GM21390 (cell line): ENCODE measurements at regions not wholly inside any gene's neighbourhood (a gene's known extent, or its start where the extent isn't known, plus 50 kb on each side); places are given as distances from the start of the nearest gene placed in this dataset.

Experiments used
- ATAC-seq: cut with Tn5 transposase; IDR thresholded peaks from one replicate; pipeline ENCODE4 v1.9.1; 2021; ENCODE audit not compliant: unreplicated experiment

DNA sequence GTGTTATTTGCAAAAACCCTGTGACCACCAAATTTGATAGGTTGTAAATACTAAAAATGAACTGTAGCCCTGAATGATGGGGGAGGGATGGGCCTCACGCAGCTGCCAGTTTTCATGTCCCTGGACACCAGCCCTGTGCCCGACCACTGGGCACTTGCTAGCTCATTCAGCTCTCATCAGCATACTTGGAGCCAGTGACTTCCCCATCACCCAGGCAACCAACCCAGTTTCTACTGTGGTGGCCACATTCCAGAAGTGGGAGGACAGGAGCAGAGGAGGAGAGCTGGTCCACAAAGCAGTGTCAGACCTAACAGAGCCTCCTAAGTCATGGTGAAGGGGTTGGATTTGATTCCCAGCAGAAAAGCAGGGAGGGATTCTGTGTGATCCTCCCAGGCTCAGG lies 128.2 kb downstream of the CPEB2 start:
- ATAC-seq: no peak

DNA sequence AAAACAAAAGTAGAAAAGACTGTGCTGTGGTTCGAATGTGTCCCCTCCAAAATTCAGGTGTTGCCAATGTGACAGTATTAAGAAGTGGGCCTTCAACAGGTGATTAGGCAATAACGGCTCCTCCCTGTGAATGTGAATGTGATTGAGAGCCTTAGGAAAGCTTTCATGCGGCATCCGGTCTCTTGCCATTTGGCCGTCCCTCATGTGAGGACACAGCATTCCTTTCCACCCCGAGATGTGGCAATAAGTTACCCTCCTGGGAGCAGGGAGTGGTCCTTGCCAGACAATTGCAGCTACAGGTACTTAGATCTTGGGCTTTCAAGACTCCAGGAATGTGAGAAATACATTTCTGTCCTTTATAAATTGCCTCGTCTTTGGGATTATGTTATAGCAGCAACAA lies 129.3 kb downstream of the CPEB2 start:
- no peak for ATAC-seq

DNA sequence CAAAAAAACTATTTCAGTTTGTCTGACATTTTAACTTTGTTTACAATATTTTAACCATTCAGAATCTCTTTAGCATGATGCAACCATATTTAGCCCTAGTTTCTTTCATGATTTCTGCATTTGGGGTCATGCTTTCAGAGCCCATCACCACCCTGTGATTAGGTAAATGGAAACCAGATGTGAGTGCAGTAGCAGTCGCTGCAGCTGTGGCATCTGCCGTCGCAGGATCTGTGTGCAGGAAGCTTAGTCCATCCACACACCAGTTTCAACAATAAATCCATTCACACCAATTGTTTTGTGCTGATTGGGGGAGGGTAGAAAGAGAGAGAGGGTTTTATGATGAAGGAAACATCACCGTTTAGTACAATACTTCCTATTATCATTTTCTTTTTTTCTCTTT lies 130.5 kb downstream of the CPEB2 start:
- no peak for ATAC-seq

DNA sequence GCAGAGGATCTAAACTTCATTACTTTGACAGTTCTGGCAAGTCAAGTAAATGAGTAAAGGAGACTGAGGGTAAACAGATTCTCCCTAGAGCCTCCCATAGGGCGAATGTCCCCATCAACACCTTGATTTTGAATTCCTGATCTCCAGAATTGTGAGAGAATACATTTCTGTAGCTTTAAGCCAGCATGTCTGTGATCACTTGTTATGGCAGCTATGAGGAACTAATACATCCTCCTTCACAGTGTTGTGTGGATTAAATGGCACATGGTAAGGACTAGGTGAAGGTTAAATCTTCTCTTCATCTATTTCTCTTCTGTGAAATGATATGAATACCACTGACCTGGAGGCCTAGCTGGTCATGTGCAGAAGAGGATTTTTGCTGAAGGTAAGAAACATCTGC lies 137.3 kb downstream of the CPEB2 start:
- no peak for ATAC-seq

DNA sequence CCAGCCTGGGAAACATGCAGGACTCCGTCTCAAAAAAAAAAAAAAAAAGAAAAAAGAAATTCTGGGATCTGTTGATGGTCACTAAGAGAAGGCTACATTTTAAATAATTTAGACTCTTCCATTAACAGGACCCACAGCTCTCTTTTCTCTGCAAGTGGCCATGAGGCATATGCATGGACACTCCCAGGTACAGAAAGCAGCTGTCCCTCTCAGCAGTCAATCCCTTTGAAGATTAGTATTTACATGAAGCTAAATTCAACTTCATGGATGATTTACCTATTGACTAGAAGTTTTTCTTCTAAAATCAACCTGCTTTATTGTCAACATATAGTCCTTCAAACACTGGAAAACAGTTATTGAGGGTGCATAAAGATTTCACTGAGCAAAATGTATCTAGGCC lies 139.9 kb downstream of the CPEB2 start:
- no peak for ATAC-seq

DNA sequence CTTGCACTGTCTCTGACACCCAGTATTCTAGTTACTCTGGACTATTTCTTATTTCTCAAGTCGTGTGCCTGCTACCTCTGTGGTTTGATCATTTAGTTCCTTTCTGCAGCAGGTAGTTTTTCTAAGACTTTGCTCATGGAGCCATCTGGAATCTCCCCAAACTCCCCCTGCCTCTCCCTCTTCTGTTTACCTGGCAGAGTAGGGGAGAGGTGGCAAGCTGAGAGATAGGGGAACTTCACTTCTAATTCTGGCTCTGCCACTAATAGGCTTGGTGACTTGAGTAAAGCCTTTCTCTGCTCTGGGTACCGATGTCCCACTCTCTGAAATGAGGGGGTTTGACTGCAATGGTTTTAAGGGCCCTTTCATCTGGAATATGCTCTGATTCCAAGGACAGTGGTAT lies 141.3 kb downstream of the CPEB2 start:
- ATAC-seq: no peak

DNA sequence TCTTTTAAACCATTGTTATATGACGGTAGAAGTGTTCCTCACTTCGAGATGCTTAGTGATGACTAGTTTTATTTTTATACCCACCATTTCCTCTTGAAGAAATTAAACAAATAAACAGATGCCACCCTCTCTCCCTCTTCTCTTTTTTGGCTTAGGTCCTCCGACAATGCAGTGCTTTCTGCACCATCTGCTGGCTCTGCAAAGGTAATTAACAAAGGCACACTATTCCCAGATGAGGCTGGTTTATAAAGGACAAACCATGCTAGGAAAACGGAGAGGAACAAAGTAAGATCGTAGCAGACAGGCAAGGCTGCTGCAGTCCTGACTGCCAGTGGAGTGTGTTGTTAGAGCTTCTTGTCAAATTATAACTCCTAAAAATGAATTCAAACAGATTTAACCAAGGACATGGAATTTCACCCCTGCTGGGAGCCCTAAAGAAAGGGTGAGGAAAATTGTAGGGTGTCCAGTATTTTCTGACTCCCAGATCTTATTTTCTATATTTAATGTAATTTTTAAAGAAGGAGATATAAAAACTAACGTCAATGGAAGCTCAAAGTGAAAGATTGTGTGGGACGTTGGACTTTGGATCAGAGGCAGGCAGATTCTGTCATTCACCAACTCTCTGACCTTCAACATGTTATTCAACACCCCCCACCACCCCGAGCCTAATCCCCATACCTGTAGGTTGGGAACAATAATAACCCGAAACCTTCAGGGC lies 142.1 kb downstream of the CPEB2 start:
- ATAC-seq: no peak

DNA sequence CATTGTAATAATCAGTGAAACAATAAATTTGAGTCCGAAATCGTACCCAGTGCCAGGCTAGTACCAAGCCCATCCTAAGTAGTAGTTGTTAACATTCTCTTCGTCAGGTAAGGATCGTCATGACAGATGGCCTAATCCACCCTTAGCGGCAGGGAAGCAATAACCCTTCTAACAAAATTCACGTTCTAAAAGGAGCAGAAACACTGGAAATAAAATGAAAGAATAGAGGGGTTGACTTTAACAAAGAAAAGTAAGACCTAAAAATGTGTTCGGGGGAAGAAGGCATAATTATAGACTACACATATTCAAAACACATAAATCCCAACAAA lies 142.7 kb downstream of the CPEB2 start:
- ATAC-seq: no peak

DNA sequence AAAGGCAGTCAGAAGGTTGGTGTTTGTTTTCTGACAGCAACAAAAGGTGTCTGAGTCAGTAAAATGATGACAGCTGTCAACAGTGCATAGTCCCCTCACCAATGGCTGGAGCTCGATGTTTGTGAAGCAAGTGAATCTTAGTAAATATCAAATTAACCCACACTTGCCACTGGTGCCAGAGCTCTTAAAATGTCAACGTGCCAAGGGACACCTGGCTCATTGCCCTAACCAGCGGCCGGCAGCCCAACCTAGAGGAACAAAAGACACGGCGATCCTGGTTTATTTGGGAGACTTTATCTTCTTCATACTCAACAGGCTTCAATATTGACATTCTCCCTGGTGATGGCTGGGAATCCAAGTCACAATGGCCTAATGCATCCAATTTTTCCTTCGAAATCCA lies 143.4 kb downstream of the CPEB2 start:
- ATAC-seq: no peak

DNA sequence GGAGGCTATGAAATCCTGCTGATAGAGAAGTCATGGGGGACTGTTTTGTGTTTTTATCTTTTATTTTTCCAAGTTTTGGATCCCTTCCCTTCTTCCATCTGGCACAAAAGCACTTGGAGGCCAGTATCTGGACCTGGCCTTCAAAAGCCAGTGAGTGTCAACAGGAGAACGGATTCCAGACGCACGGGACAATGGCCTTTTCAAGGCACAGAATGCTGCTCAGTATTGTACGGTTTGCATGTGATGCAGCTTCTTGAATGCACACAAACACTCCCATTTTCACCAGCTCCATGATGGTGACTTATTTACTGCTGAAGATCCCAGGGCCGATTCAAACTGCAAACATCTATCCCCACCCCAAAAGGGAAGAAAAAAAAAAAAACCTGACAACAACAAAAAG lies 145.4 kb downstream of the CPEB2 start:
- no peak for ATAC-seq

DNA sequence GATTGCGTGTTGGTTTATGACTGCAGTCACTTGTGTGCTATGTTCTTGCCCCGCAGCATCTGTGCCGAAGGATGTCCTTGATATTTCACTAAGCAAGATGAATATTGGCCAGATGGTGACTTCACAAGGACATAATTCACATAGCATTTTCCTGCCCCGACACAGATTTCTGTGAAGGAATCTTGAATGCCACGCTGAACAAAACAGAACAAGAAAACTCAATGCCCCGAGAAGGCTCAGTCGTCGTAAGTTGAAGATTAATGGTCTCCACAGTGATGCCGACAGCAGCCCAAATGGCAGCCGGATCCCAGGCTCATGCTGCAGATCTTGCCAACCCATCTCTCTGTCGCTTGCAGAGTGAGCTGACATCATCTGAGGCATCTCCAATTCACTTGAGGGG lies 145.9 kb downstream of the CPEB2 start:
- no peak for ATAC-seq

DNA sequence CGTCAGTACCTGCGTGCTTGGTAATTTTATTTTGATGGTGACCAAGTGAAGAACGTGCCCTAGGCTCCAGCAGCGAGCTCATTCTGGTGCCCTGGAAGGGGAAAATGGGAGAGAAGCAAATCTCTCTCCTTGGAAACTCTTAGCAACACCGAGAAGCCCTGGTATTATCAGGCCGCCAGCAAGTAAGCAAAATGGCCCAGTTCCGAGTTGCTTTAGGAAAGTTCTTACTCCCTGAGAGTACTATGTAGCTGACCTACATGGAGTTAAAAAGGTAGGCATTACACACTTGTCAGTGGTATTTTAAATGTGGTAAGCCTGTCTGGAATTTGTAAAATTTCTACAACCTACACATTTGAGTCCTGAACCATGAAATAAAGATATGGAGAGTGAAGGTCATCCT lies 146.4 kb downstream of the CPEB2 start:
- no peak for ATAC-seq

DNA sequence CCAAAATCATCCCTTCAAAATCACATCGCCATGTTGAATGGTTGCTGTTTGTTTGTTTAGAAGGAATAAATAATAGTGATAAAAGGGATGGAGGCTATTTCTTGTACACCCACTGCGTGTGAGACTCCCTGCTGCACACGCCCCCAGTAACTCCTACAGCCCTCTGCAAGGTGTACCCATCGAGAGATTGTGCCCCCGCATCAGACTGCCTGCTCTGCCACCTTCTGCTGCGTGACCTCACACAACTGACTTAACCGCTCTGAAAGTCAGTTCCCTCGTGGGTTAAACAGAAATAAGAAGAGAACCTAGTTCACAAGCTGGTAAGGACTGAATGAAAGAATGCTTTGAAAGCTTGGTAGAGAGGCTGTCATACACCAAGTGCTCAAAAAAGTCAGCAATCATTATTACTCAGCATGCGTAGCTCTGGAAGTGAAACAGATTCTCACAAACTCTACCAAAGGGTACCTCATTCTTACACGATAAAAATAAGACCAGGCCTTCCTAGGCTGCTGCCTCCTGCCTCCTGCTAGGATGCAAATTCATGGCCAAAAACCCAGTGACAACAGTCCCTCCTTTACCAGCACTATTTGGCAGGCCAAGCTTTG lies 147.1 kb downstream of the CPEB2 start:
- ATAC-seq: peak; percentile 73

DNA sequence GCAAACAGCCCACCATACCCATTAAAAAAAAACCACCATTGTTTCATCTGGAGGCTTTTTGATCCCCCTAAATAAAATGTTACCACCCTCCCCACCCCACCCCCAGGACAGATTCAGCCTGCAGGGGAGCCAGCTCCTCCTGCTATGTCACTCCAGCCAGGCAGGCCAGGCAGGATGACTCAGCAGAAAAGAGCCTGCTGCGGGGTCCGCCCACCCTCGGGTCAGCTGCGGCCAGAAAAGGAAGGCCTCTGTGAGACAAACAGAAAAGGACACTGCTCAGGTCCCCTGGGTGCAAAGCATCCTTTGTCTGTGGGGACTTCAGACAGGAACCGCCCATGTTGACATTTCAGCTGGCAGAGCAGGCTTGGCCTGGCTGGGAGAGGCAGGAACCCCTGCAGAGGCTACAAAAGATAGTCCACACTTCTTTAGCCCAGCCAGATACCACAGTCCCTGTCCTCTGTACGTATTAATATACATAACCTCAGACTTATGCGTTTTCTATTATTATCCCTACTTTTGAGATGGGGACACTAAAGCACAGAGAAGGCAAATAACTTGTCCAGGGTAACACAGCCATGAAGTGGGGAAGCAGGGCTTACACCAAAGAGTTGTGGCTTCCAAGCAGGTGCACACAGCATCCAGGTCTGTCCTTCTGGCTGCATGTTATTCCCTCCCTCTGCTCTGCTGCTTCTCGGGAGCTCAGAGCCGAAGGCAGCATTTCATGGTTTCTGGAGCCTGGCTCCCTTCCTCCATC lies 147.7 kb downstream of the CPEB2 start:
- ATAC-seq: peak; percentile 59

DNA sequence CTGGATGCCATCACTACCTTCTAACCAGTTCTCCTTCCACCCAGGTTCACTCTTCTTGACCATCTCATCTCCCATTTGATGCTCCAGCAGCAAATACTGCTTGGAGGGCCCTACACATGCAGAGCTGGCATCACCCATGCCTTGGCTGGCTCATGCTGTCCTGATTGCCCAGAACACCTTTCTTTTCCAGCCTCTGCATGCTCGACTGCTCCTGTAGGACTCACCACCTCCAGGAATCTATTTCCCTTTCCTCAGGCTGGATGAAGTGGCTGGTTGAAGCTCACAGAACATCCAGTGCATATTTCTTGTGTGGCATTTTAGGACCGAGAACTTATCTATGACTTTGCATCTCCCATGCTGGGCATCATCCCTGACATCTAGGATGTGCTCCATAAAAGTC lies 148.3 kb downstream of the CPEB2 start:
- ATAC-seq: no peak

DNA sequence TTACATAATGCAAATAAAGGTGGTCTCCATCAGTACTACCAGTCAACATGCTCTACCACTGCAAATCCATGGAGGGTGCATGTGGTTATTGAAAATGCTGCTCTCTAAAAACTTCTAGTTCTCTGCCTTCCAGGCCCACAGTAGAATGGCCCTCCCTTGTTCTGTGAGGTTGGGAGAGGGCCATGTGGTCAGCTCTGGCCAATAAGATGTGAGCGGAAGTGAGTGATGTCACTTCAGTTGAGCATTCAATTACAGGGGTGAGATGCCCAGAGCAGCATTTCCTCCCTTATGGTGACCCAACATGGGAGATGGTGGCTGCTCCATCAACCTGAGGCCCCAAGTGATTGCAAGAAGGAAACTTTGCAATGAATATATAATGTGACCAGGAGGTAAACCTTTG lies 148.8 kb downstream of the CPEB2 start:
- ATAC-seq: no peak

DNA sequence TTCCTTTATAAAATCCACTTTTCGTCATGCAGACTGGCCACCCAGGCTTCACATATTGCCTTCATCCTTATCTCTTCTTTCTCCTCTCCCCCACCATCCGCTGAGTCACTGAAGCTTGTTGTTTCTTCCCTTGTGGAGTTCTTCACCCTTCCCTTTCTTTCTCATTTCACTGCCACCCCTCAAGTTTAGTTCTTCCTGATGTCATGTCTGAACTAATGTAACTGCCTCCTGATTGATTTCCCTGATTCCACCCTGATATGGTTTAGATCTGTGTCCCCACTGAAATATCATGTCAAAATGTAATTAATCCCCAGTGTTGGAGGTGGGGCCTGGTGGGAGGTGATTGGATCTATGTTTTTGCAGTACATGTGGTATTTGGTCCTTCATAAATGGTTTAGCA lies 151.4 kb downstream of the CPEB2 start:
- no peak for ATAC-seq

DNA sequence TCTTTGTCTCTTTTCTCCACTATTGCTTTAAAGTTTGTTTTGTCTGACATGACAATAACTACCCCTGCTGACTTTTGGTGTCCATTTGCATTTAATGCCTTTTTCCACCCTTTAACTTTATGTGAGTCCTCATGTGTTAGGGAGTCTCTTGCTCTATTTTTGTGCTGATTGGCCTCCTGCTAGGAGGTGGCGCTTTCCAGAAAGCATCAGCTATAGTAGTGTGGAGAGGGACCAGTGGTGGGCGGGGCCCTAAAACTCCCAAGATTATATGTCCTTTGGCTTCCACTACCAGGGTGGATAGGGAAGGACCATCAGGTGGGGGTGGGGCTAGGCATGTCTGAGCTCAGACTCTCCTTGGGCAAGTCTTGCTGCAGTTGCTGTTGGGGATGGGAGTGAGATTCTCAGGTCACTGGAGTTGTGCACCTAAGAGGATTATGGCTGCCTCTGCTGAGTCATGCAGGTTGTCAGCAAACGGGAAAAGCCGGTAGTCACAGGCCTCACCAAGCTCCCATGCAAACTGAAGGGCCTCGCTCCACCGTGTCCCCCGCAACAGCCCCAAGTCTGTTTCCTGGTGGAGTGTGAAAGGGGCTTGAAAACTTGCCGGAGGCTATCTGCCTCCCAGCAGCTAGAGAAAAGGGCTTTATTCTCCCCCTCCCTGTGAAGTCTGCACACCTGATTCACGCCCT lies 156.3 kb downstream of the CPEB2 start:
- no peak for ATAC-seq

DNA sequence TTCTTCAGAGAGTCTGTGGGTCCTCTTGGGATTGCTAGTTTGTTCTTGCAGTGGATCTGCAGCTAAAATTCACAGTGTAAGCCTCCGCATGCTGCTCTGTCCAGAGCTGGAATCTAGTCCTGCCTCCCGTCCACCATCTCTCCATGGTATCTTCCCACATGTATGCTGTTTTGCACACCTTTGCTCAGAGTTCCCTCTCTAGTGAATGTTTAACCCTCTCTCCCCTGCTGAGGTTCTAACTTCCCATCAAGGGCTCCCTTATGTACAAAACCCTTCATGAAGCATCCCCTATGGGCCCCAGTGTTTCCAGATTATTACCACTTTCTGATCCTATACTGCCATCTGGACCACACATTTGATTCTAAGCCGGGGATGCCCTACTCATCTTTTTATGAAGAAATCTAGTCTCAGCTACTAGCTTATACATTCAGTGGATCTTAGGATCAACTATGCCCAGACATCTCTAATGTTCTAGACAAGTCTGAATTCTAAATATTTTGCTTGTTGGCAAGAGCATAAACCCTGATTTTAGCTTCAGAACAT lies 157.3 kb downstream of the CPEB2 start:
- ATAC-seq: no peak

DNA sequence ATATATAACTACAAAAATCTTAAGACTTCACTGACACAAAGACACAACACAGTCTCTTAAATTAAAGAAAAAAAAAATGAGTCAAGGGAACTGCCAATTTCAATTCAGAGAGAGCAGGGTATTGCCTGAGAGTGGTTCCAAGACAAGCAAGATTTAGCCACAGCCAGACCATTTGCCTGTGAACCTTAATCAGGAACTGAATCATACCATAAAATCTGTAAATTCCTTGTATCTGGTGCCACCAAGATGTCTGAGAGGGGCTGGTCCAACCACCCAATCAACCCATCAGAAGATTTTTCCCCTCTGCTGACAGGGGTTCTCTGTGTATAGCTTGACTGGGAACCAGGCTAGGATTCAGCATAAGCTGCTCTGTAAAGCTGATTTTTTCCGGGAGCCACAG lies 159.2 kb downstream of the CPEB2 start:
- no peak for ATAC-seq

DNA sequence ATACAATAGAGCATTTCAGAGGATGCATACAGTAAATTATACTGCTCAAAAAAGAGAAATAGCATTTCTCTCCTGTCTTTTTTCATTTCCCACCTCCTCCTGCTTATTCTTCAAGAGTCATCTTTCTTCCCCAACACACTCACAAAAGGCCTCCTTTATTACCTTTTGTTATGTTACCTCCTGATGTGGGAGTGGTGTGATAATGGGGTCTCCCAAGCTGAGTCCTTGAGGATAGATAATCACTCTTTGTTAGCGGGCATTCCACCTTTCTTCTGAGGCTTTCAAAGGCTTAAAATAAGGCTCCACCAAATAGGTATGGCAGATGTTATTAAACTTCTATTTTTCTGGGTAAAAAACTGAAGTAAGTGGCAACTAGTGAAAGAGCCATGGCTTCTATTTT lies 159.8 kb downstream of the CPEB2 start:
- ATAC-seq: no peak
